ENCODE measurements at regions not wholly inside any gene's neighbourhood (a gene's known extent, or its start where the extent isn't known, plus 50 kb on each side); places are given as distances from the start of the nearest gene placed in this dataset.

GRCh38 chr2:65532937-65533336 lies 100.5 kb upstream of the SPRED2 start:
- no peak overlapping the region for H2BK5ac ChIP-seq (ENCODE audit: low read depth, low read length)
- H3K79me2 ChIP-seq (ENCODE audit: control insufficient read depth in 1 of 2, insufficient read depth in 2 of 2, low read length in 2 of 2): no peaks in the 10 kb centered on the region
- H3K36me3 ChIP-seq (ENCODE audit: control insufficient read depth in 2 of 4, insufficient read depth in 4 of 4, low read length in 3 of 4): no peaks in the 10 kb centered on the region
- no peak overlapping the region for H3K23ac ChIP-seq (ENCODE audit: insufficient read length)
- no peak overlapping the region for H2BK15ac ChIP-seq (ENCODE audit: low read length)
- H3K79me1 ChIP-seq (ENCODE audit: low read depth, low read length): no peaks in the 10 kb centered on the region
- no peaks in the 10 kb centered on the region; the same call in 1 of the 2 replicates for H3K23me2 ChIP-seq (ENCODE audit: low read depth, low read length)
- H4K91ac ChIP-seq (replicated peaks; ENCODE audit: insufficient read length, low read length): no peak overlapping the region
- no peak overlapping the region for H3K27ac ChIP-seq (ENCODE audit: low read depth, low read length)
- FAIRE-seq: no peak
- H3K14ac ChIP-seq (ENCODE audit: insufficient read length): no peak overlapping the region
- CTCF ChIA-PET (ENCODE audit: partially characterized antibody): interaction anchor here (1.1 kb wide), 1 partner anchor 182 kb away, joined by 3 read pairs; no protein-coding TSS in a partner anchor
- H4K20me1 ChIP-seq (replicated peaks in 1 of 2; ENCODE audit: control insufficient read depth in 1 of 2, insufficient read depth in 2 of 2, low read length in 2 of 2): no peaks in the 10 kb centered on the region
- no peak overlapping the region for H4K8ac ChIP-seq (ENCODE audit: extremely low read depth, insufficient read depth, low read length)
- 77% methylated on average over 4 of the region's 4 CpGs; no CpG with 5 or more reads in 1 of the 2 experiments for WGBS, 2 experiments (ENCODE audit: extremely low coverage in 1 of 2, insufficient coverage in 1 of 2, insufficient read length in 1 of 2, insufficient replicate concordance in 2 of 2, low coverage in 1 of 2, low lambda C conversion rate in 2 of 2, missing lambda C conversion rate in 1 of 2)
- H3K4me1 ChIP-seq (replicated peaks in 1 of 4; ENCODE audit: control insufficient read depth in 3 of 4, insufficient read depth in 4 of 4, low read length in 3 of 4): no peaks in the 10 kb centered on the region
- H3K4me2 ChIP-seq (ENCODE audit: insufficient read depth in 1 of 2, low read depth in 2 of 2, low read length in 2 of 2): no peak overlapping the region
- H2BK20ac ChIP-seq (ENCODE audit: low read length): no peak overlapping the region
- no peak overlapping the region for H4K5ac ChIP-seq (ENCODE audit: insufficient read length, low read depth, low read length)
- no peak for DNase-seq (ENCODE audit: low read depth in 1 of 2, low spot score in 2 of 2)
- H2AK5ac ChIP-seq (ENCODE audit: low read depth, low read length): no peak overlapping the region
- H3K18ac ChIP-seq (ENCODE audit: extremely low read depth, low read length): no peak overlapping the region
- H3K56ac ChIP-seq (replicated peaks; ENCODE audit: insufficient read length, low read depth, low read length): no peak overlapping the region
- H2AFZ ChIP-seq (ENCODE audit: low read length): no peak overlapping the region
- H3K27me3 ChIP-seq (replicated peaks in 1 of 4; ENCODE audit: control insufficient read depth in 3 of 4, extremely low read depth in 1 of 4, insufficient read depth in 3 of 4, low read length in 3 of 4): no peaks in the 10 kb centered on the region
- no peaks in the 10 kb centered on the region for H3K9me3 ChIP-seq (ENCODE audit: insufficient read depth in 2 of 2, low read depth in 1 of 2, low read length in 1 of 2)
- no peak overlapping the region for H3K4ac ChIP-seq (replicated peaks; ENCODE audit: insufficient read length, low read depth, low read length)
- H2BK12ac ChIP-seq (ENCODE audit: low read depth, low read length): no peak overlapping the region
- no peak overlapping the region for H3K4me3 ChIP-seq (ENCODE audit: extremely low read depth in 1 of 4, insufficient read depth in 2 of 4, low read depth in 3 of 4, low read length in 4 of 4)
- POLR2A ChIA-PET (ENCODE audit: partially characterized antibody): no interaction called here
- no peak overlapping the region for H2BK120ac ChIP-seq (replicated peaks; ENCODE audit: low read depth, low read length)
- no peak overlapping the region for H3K9ac ChIP-seq (replicated peaks in 1 of 4; ENCODE audit: extremely low read depth in 1 of 4, low read depth in 3 of 4, low read length in 3 of 4)
- no peak for TF ChIP-seq RNF2 (IDR thresholded peaks at IDR 0.05; ENCODE audit: borderline replicate concordance, low read depth, low read length, missing control alignments, poor library complexity, severe bottlenecking)
- no peak for TF ChIP-seq NANOG (IDR thresholded peaks at IDR 0.05; ENCODE audit: insufficient read depth, low read depth, low read length, poor library complexity, severe bottlenecking)
- no peak for TF ChIP-seq MAX (IDR thresholded peaks at IDR 0.05)
- no peak for TF ChIP-seq NRF1 (IDR thresholded peaks at IDR 0.05; ENCODE audit: low read depth, low read length)
- TF ChIP-seq TCF12 (IDR thresholded peaks at IDR 0.05; ENCODE audit: low read depth, low read length): no peak
- no peak for TF ChIP-seq RXRA (IDR thresholded peaks at IDR 0.05; ENCODE audit: insufficient read depth, low read depth, low read length)
- TF ChIP-seq BACH1 (IDR thresholded peaks at IDR 0.05; ENCODE audit: low read length): no peak
- no peak for TF ChIP-seq RBBP5 (IDR thresholded peaks at IDR 0.05; ENCODE audit: borderline replicate concordance, low read depth, low read length)
- TF ChIP-seq PHF8 (conservative IDR thresholded peaks at IDR 0.05; ENCODE audit: low read depth, low read length): no peak
- no peak for TF ChIP-seq CEBPB (IDR thresholded peaks at IDR 0.05; ENCODE audit: low read depth, low read length)
- TF ChIP-seq TEAD4 (IDR thresholded peaks at IDR 0.05; ENCODE audit: low read depth, low read length): no peak
- no peak for TF ChIP-seq CREB1 (IDR thresholded peaks at IDR 0.05)
- no peak for TF ChIP-seq JUN (IDR thresholded peaks at IDR 0.05; ENCODE audit: low read depth, low read length)
- TF ChIP-seq HDAC2 (IDR thresholded peaks at IDR 0.05; ENCODE audit: borderline replicate concordance in 1 of 2, low read depth in 2 of 2, low read length in 2 of 2): no peak
- TF ChIP-seq SAP30 (IDR thresholded peaks at IDR 0.05; ENCODE audit: insufficient read depth, insufficient replicate concordance, low read length): no peak
